GM12801 (cell line): ENCODE measurements at regions not wholly inside any gene's neighbourhood (a gene's known extent, or its start where the extent isn't known, plus 50 kb on each side); places are given as distances from the start of the nearest gene placed in this dataset.

Experiments
- CTCF ChIP-seq: IDR thresholded peaks from one replicate; pipeline ENCODE4 v1.5.1; 2011; ENCODE audit warnings: control low read depth; ENCODE audit not compliant: insufficient read length; ENCODE audit errors: extremely low read depth

- TF ChIP-seq CTCF, result no peak
Measured at GRCh38 chr2:16205631-16206030, 265.3 kb downstream of the MYCN start.

- no peak for TF ChIP-seq CTCF
Measured at GRCh38 chr2:16204886-16205620, 264.7 kb downstream of the MYCN start.

- no peak for TF ChIP-seq CTCF
Measured at GRCh38 chr2:16204251-16204650, 263.9 kb downstream of the MYCN start.

- no peak for TF ChIP-seq CTCF
Measured at GRCh38 chr2:16203691-16204090, 263.3 kb downstream of the MYCN start.

- no peak for TF ChIP-seq CTCF
Measured at GRCh38 chr2:16203069-16203468, 262.7 kb downstream of the MYCN start.

GRCh38 chr2:16202266-16203020 is 262.1 kb downstream of the MYCN start:
- TF ChIP-seq CTCF, result no peak

- TF ChIP-seq CTCF, result no peak
Measured at GRCh38 chr2:16201848-16202247, 261.5 kb downstream of the MYCN start.
